ENCODE measurements at regions not wholly inside any gene's neighbourhood (a gene's known extent, or its start where the extent isn't known, plus 50 kb on each side); places are given as distances from the start of the nearest gene placed in this dataset.
A peak's percentile ranks its signal among the peaks of the same experiment; 100 is the strongest.

DNA sequence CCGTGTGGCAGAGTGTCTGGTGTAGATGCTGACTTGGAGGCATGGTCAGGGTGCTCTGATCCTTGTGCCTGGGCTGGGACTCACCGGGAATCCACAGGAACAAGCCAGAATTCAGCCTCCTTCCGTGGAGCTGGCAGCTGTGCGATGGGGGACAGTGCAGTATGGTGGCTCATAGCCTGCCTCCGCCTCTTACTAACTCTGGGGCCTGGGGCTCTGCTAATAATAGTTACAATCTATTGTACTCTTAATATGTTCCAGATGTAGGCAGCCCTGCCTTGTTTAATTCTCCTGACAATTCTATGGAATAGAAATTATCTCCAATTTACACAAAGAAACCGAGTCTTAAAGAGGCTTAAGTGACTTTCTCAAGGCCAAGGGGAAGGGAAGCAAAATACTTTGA, 77.6 kb downstream of the PCDH1 start:
- DNase-seq (ENCODE audit: low read depth) = peak; percentile 44

DNA sequence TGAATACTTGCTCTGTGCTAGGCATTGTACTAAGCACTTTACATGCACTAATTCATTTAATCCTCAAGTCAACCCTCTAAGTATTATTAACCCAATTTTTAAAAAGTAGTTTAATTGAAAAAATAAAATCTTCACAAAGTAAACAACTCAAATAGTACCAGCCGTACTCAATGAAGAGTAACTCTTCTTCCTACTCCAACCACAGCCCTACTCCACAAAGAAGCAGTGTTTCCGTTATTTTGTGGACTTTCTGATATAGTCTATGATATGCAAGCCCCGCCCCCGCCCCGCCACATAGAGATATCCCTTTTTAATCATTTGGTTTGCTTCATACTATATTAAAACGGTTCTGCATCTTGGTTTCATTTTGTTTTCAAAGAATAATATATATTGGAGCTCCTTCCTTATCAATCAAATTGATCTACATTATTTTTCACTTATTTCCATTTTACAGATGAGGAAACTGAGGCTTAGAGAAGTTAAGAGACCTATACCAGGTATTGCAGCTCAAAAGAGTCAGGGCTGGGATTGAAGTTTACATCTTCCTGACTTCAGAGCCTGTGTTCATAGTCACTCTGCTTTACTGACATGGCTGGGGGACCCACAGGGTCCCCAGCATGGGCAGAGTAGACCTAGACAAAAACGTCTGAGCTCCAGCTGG, 78.6 kb downstream of the PCDH1 start:
- DNase-seq (ENCODE audit: low read depth) = no peak

GRCh38 chr5:141797425-141797824, 80.8 kb downstream of the PCDH1 start:
- DNase-seq (ENCODE audit: low read depth) = no peak

DNA sequence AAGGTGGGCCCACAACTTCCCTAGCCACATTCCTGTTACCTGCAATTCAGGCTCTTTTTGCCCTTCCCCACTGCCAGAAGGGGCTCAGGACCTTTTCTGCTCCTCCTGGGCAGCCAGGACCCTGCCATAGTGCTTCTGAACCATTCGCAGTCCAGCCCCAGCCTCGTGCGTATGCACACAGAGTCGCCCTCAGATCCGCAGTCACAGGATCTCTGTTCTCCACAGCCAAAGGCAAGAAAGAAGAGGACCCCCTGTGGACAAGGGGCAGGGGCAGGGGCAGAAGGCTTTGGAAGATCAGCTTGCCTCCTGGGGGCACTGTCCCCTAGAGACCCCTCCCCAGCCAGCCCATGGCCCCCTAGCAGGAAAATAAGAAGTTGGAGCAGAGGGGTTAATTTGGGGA, 82.8 kb downstream of the PCDH1 start:
- DNase-seq (ENCODE audit: low read depth) = no peak

DNA sequence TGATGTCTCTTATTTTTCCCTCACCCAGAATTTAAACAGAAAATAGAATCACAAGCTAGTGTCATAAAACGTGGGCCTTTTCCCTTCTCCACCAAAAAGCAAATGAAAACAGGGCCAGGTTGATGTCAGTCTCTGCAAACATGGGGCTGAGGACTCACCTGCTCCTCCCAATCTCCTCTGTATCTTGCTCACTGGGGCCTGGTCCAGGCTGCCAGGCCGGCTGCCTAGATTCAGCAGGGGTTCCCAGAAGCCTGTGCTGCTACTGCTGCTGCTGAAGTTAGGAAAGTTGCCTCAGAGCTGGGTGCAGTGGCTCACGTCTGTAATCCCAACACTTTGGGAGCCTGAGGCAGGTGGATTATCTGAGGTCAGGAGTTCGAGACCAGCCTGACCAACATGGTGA, 84.3 kb downstream of the PCDH1 start:
- no peak for DNase-seq (ENCODE audit: low read depth)

- DNase-seq (ENCODE audit: low read depth) = no peak
Observed at GRCh38 chr5:141793403-141793802, 84.8 kb downstream of the PCDH1 start.

- no peak for DNase-seq (ENCODE audit: low read depth)
Observed at GRCh38 chr5:141790630-141791029, 87.6 kb downstream of the PCDH1 start.

GRCh38 chr5:141789330-141789729, 88.9 kb downstream of the PCDH1 start:
- DNase-seq (ENCODE audit: low read depth) = no peak

GRCh38 chr5:141788296-141788970, 89.8 kb downstream of the PCDH1 start:
- no peak for DNase-seq (ENCODE audit: low read depth)

DNA sequence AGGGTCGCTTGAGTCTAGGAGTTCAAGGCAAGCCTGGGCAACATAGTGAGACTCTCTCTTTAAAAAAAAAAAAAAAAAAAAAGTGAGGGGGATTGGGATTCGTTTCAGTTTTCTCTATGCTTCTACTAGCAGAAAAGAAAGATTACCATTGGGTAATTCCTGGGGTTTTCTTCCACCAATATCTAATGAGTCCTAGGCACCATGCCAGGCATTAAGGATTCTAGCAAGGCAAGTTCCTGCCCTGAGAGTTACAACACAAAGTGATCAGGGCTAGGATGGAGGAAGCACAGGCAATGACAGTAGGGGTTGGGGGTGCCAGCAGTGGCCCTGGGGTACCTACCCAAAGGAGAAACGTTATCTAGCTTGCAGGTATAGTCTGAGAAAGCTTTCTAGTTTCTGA, 90.8 kb downstream of the PCDH1 start:
- no peak for DNase-seq (ENCODE audit: low read depth)

GRCh38 chr5:141786700-141787099, 91.5 kb downstream of the PCDH1 start:
- DNase-seq (ENCODE audit: low read depth) = no peak

DNA sequence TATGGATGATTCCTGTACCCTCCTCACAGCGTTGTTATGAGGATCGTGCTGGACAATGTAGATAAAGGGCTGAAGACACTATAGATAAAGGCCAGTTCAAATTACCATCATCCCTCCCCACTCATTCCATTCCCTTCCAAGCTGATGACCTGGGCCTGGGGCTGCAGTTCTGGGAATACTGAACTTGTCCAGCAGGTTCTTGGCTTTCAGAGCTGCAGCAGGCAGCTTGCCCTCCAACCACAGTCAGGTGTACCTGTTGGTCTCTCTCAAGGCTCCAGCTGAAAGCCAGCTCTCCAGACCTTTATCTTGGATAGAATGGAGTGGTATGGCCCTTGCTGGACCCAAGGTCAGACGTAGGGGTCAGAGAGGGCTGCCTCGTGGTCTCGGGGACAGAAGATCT, 92.5 kb downstream of the PCDH1 start:
- no peak for DNase-seq (ENCODE audit: low read depth)

DNA sequence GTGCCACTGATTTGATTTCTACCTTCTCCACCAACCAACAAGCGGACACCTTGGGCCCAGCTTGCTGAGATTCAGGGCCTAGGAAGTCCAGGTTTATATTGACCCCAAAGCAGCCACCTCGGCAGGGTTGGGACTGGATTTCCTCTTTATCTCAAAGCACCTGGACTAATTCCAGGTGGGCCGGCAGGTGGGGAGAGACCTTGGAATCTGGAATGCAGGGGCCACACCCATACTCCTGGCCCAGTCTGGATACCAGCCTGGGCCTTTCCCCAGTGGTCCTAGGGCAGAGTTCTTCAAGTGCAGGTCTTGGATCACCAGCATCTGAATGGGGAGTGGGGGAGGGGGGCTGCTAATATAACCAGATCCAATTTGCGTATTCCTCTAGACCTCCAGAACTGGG, 93.1 kb downstream of the PCDH1 start:
- no peak for DNase-seq (ENCODE audit: low read depth)

DNA sequence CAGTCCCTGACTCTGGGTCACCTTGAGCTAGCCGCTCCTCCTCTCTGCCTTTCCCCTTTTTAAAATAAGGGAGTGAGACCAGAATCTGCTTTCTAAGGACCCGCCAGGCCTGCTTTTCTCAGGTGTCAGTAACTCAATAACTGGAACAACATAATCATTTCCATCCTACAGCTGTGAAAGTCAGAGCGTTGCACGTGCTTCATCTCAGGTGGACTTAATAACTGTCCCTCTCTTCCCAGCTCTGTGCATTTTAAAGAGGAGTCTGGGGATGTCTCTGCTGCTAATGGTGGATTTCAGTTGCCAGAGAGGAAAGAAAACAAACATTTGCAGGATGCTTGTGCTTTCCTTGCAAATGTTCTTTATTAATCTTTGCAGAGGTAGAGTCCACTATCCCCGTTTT, 93.7 kb downstream of the PCDH1 start:
- DNase-seq (ENCODE audit: low read depth) = no peak

DNA sequence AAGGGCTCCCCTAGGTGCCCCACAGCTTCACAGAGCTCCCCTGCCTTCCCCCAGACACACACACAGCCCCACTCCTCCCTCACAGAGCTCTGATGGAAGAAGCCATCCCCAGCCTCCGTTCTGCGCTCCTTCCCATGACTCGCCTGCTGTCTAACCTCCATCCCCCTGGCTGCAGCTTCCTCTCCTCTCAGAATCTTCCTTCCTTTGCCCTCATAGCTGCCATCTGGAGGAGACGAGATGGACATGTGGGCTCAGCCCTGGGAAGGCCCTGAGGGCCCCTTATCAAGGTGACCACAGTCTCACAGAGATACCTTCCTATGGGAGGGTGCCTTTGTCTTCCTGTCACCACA, 94.3 kb downstream of the PCDH1 start:
- DNase-seq (ENCODE audit: low read depth) = no peak

GRCh38 chr5:141783005-141783946, 94.9 kb downstream of the PCDH1 start:
- DNase-seq (ENCODE audit: low read depth) = no peak

DNA sequence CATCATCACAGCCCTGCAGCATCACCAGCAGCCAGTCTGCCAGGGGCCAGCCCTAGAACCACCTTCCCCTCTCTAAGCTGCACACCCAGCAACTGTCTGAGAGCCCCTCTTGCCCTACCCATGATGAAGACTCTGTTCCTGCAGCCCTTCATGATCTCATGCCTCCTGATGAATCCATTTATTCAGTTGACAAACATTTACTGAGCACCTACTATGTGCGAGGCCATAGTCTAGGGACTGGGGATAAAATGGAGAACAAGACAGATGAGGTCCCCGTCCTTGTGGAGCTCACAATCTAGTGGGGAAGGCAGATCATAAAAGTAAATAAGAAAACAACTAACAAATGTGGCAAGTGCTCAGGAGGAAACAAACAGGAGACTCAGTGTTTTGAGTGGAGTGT, 96.3 kb downstream of the PCDH1 start:
- DNase-seq (ENCODE audit: low read depth) = no peak

- no peak for DNase-seq (ENCODE audit: low read depth)
Observed at GRCh38 chr5:141780952-141781781, 97.0 kb downstream of the PCDH1 start.

- no peak for DNase-seq (ENCODE audit: low read depth)
Observed at GRCh38 chr5:141780240-141780951, 97.8 kb downstream of the PCDH1 start.

DNA sequence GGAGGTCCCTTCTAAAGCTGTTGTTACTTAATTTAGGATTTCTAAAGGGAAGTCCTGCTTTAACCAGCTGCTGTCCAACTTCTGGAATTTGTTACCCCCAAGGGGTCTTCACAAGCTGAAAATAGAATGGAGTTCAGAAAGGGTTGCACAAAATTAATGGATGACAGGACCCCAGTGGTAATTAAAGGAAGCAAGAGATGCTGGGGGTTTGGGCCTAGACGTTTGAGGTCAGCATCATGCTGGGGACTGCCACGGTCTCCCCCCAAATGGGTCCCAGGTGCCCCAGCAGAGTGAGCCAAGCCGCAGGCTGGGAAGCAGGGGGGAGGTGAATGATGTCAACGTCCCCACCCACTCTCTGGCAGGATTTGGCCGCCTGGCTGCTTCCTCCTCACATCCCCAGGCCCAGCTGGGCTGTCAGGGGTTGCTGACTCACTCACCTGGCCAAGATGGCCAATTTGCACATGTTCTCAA, 97.5 kb upstream of the ARAP3 start:
- peak; percentile 20 for DNase-seq (ENCODE audit: low read depth)

GRCh38 chr5:141778683-141779082, 96.7 kb upstream of the ARAP3 start:
- DNase-seq (ENCODE audit: low read depth) = no peak

Data from forelimb muscle (tissue), 1 donor.